ENCODE measurements at regions not wholly inside any gene's neighbourhood (a gene's known extent, or its start where the extent isn't known, plus 50 kb on each side); places are given as distances from the start of the nearest gene placed in this dataset.
"Not testable (repeated sequence)": the region's sequence is repeated elsewhere in the genome, so short reads cannot be mapped to it uniquely, and the experiment has no call there.

- TF ChIP-seq, protein P1, sequence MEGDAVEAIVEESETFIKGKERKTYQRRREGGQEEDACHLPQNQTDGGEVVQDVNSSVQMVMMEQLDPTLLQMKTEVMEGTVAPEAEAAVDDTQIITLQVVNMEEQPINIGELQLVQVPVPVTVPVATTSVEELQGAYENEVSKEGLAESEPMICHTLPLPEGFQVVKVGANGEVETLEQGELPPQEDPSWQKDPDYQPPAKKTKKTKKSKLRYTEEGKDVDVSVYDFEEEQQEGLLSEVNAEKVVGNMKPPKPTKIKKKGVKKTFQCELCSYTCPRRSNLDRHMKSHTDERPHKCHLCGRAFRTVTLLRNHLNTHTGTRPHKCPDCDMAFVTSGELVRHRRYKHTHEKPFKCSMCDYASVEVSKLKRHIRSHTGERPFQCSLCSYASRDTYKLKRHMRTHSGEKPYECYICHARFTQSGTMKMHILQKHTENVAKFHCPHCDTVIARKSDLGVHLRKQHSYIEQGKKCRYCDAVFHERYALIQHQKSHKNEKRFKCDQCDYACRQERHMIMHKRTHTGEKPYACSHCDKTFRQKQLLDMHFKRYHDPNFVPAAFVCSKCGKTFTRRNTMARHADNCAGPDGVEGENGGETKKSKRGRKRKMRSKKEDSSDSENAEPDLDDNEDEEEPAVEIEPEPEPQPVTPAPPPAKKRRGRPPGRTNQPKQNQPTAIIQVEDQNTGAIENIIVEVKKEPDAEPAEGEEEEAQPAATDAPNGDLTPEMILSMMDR (IDR thresholded peaks at IDR 0.05; ENCODE audit: insufficient read depth, low read length), result not testable (repeated sequence)
- TF ChIP-seq, protein P2, sequence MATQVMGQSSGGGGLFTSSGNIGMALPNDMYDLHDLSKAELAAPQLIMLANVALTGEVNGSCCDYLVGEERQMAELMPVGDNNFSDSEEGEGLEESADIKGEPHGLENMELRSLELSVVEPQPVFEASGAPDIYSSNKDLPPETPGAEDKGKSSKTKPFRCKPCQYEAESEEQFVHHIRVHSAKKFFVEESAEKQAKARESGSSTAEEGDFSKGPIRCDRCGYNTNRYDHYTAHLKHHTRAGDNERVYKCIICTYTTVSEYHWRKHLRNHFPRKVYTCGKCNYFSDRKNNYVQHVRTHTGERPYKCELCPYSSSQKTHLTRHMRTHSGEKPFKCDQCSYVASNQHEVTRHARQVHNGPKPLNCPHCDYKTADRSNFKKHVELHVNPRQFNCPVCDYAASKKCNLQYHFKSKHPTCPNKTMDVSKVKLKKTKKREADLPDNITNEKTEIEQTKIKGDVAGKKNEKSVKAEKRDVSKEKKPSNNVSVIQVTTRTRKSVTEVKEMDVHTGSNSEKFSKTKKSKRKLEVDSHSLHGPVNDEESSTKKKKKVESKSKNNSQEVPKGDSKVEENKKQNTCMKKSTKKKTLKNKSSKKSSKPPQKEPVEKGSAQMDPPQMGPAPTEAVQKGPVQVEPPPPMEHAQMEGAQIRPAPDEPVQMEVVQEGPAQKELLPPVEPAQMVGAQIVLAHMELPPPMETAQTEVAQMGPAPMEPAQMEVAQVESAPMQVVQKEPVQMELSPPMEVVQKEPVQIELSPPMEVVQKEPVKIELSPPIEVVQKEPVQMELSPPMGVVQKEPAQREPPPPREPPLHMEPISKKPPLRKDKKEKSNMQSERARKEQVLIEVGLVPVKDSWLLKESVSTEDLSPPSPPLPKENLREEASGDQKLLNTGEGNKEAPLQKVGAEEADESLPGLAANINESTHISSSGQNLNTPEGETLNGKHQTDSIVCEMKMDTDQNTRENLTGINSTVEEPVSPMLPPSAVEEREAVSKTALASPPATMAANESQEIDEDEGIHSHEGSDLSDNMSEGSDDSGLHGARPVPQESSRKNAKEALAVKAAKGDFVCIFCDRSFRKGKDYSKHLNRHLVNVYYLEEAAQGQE (IDR thresholded peaks at IDR 0.05; ENCODE audit: insufficient replicate concordance, low read depth), result not testable (repeated sequence)
- TF ChIP-seq POLR2AphosphoS5 (IDR thresholded peaks at IDR 0.05; ENCODE audit: low read depth); GABPA (IDR thresholded peaks at IDR 0.05; ENCODE audit: low read depth); SPI1 (IDR thresholded peaks at IDR 0.05; ENCODE audit: borderline replicate concordance, low read depth): not testable (repeated sequence)
Measured at GRCh38 chr3:102357313-102357712, 77.5 kb upstream of the ZPLD1 start.

Data from HL-60 (cell line).